Smooth muscle cell (in vitro differentiated cells): ENCODE measurements at regions not wholly inside any gene's neighbourhood (a gene's known extent, or its start where the extent isn't known, plus 50 kb on each side); places are given as distances from the start of the nearest gene placed in this dataset.

ENCODE experiments used
- DNase-seq: peaks from one replicate; lab custom pipeline; 2025; ENCODE audit not compliant: unreplicated experiment; lab: John Stamatoyannopoulos, UW
- H2AFZ ChIP-seq: fragments of 200-600 bp; sonication (generic); 2 replicates; pipeline ENCODE4 v1.6.0; 2016; ENCODE audit warnings: antibody characterized with exemption, low read depth, mild to moderate bottlenecking
- H3F3A ChIP-seq: fragments of 200-600 bp; sonication (generic); 2 replicates; pipeline ENCODE4 v1.6.0; 2017; ENCODE audit warnings: antibody characterized with exemption, low read depth
- H3K27ac ChIP-seq: fragments of 200-600 bp; sonication (generic); 2 replicates; pipeline ENCODE4 v1.5.1; 2016; ENCODE audit warnings: low read depth, mild to moderate bottlenecking
- H3K27me3 ChIP-seq: fragments of 200-600 bp; sonication (generic); 2 replicates; pipeline ENCODE4 v1.6.1; 2016; ENCODE audit warnings: low read depth, mild to moderate bottlenecking
- H3K36me3 ChIP-seq: fragments of 200-600 bp; sonication (generic); 2 replicates; pipeline ENCODE4 v1.5.1; 2016; ENCODE audit warnings: low read depth
- H3K4me1 ChIP-seq: fragments of 200-600 bp; sonication (generic); 2 replicates; pipeline ENCODE4 v1.5.1; 2016; ENCODE audit warnings: low read depth
- H3K4me2 ChIP-seq: fragments of 200-600 bp; sonication (generic); 2 replicates; pipeline ENCODE4 v1.6.0; 2016; ENCODE audit warnings: mild to moderate bottlenecking
- H3K4me3 ChIP-seq: fragments of 200-600 bp; sonication (generic); 2 replicates; pipeline ENCODE4 v1.5.1; 2016; ENCODE audit warnings: mild to moderate bottlenecking
- H3K79me2 ChIP-seq: fragments of 200-600 bp; sonication (generic); 2 replicates; pipeline ENCODE4 v1.6.0; 2016; ENCODE audit warnings: low read depth, mild to moderate bottlenecking
- H3K9ac ChIP-seq: fragments of 200-600 bp; sonication (generic); 2 replicates; pipeline ENCODE4 v1.6.0; 2016; ENCODE audit warnings: low read depth
- H3K9me3 ChIP-seq: fragments of 200-600 bp; sonication (generic); replicated peaks from 2 replicates; pipeline ENCODE4 v1.5.1; 2016; ENCODE audit warnings: low read depth
- H4K20me1 ChIP-seq: fragments of 200-600 bp; sonication (generic); 2 replicates; pipeline ENCODE4 v1.6.0; 2016; ENCODE audit warnings: low read depth
- CTCF ChIP-seq: fragments of 200-600 bp; sonication (generic); IDR thresholded peaks from 2 replicates; pipeline ENCODE4 v1.5.1; 2017; ENCODE audit warnings: borderline replicate concordance, mild to moderate bottlenecking, antibody characterized with exemption; ENCODE audit not compliant: insufficient read depth, poor library complexity, severe bottlenecking
- WGBS: methylation state at CpG from one replicate; pipeline ENCODE4 v1.1.7; 2016; ENCODE audit warnings: low lambda C conversion rate; 5-methylcytosine and 5-hydroxymethylcytosine counted together

- Histone ChIP-seq H3K36me3 (no peaks in the 10 kb centered on the region), H3K79me2 (no peaks in the 10 kb centered on the region), H3K27ac (no peak overlapping the region), H3K27me3 (no peaks in the 10 kb centered on the region), H3K4me1 (no peaks in the 10 kb centered on the region), H3K4me2 (no peak overlapping the region), H3K9me3 (no peaks in the 10 kb centered on the region), H2AFZ (no peak overlapping the region), H3K4me3 (no peak overlapping the region), H4K20me1 (no peaks in the 10 kb centered on the region), H3K9ac (no peak overlapping the region), H3F3A (no peaks in the 10 kb centered on the region)
- no peak for TF ChIP-seq CTCF
- WGBS = 85% methylated on average over 1 of the region's 1 CpG
- DNase-seq = no peak
Observed at GRCh38 chr20:11987526-11987925, 69.8 kb downstream of the BTBD3 start.

GRCh38 chr20:11989018-11989771 lies 71.5 kb downstream of the BTBD3 start:
- Histone ChIP-seq H3K4me1 (no peaks in the 10 kb centered on the region), H3K79me2 (no peaks in the 10 kb centered on the region), H3K4me2 (no peak overlapping the region), H3K9ac (no peak overlapping the region), H3F3A (no peaks in the 10 kb centered on the region), H3K36me3 (no peaks in the 10 kb centered on the region), H3K27me3 (no peaks in the 10 kb centered on the region), H2AFZ (no peak overlapping the region), H4K20me1 (no peaks in the 10 kb centered on the region), H3K4me3 (no peak overlapping the region), H3K9me3 (no peaks in the 10 kb centered on the region), H3K27ac (no peak overlapping the region)
- 71% methylated on average over 7 of the region's 7 CpGs for WGBS
- no peak for TF ChIP-seq CTCF
- no peak for DNase-seq

- Histone ChIP-seq H3K36me3 (no peaks in the 10 kb centered on the region), H3K27ac (no peak overlapping the region), H3K4me1 (no peaks in the 10 kb centered on the region), H4K20me1 (no peaks in the 10 kb centered on the region), H3K27me3 (no peaks in the 10 kb centered on the region), H3K9ac (no peak overlapping the region), H3F3A (no peaks in the 10 kb centered on the region), H3K79me2 (no peaks in the 10 kb centered on the region), H3K4me3 (no peak overlapping the region), H3K4me2 (no peak overlapping the region), H2AFZ (no peak overlapping the region), H3K9me3 (no peaks in the 10 kb centered on the region)
- no peak for TF ChIP-seq CTCF
- WGBS = 93% methylated on average over 2 of the region's 2 CpGs
- no peak for DNase-seq
Observed at GRCh38 chr20:11992426-11992825, 74.7 kb downstream of the BTBD3 start.

GRCh38 chr20:11993886-11994461 lies 76.3 kb downstream of the BTBD3 start:
- no peak overlapping the region for H3K4me3 ChIP-seq
- H2AFZ ChIP-seq = no peak overlapping the region
- WGBS = 48% methylated on average over 7 of the region's 7 CpGs
- no peak overlapping the region for H3K4me2 ChIP-seq
- no peaks in the 10 kb centered on the region for H4K20me1 ChIP-seq
- H3K27ac ChIP-seq = no peak overlapping the region
- no peaks in the 10 kb centered on the region for H3K4me1 ChIP-seq
- no peaks in the 10 kb centered on the region for H3F3A ChIP-seq
- DNase-seq = no peak
- H3K79me2 ChIP-seq = no peaks in the 10 kb centered on the region
- H3K36me3 ChIP-seq = no peaks in the 10 kb centered on the region
- no peaks in the 10 kb centered on the region for H3K9me3 ChIP-seq
- no peaks in the 10 kb centered on the region for H3K27me3 ChIP-seq
- H3K9ac ChIP-seq = no peak overlapping the region
- TF ChIP-seq CTCF = no peak
